ENCODE measurements at regions not wholly inside any gene's neighbourhood (a gene's known extent, or its start where the extent isn't known, plus 50 kb on each side); places are given as distances from the start of the nearest gene placed in this dataset.

DNA sequence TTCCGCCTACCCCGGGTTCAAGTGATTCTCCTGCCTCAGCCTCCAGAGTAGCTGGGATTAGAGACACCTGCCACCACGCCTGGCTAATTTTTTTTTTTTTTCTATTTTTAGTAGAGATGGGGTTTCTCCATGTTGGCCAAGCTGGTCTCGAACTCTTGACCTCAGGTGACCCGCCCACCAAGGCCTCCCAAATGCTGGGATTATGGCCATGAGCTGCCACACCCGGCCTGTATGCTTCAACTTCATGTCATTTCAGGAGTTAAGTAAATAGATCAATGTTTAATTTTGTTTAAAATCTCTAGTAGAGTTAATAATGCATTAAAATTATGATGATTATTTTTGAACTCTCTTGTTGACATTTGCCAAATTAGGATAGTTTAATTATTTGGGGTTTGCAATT lies 121.1 kb upstream of the ALDH1A3 start:
- FAIRE-seq = no peak
- no peaks in the 10 kb centered on the region for H3K27me3 ChIP-seq (ENCODE audit: control insufficient read depth, insufficient read depth, low read length)
- DNase-seq (ENCODE audit: low read depth) = no peak
- H3K4me3 ChIP-seq (ENCODE audit: low read depth, low read length) = no peak overlapping the region
- H3K36me3 ChIP-seq (ENCODE audit: control insufficient read depth, insufficient read depth, low read length) = no peaks in the 10 kb centered on the region
- TF ChIP-seq, protein P1, sequence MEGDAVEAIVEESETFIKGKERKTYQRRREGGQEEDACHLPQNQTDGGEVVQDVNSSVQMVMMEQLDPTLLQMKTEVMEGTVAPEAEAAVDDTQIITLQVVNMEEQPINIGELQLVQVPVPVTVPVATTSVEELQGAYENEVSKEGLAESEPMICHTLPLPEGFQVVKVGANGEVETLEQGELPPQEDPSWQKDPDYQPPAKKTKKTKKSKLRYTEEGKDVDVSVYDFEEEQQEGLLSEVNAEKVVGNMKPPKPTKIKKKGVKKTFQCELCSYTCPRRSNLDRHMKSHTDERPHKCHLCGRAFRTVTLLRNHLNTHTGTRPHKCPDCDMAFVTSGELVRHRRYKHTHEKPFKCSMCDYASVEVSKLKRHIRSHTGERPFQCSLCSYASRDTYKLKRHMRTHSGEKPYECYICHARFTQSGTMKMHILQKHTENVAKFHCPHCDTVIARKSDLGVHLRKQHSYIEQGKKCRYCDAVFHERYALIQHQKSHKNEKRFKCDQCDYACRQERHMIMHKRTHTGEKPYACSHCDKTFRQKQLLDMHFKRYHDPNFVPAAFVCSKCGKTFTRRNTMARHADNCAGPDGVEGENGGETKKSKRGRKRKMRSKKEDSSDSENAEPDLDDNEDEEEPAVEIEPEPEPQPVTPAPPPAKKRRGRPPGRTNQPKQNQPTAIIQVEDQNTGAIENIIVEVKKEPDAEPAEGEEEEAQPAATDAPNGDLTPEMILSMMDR (IDR thresholded peaks at IDR 0.05; ENCODE audit: insufficient read depth, low read length, severe bottlenecking) = no peak

DNA sequence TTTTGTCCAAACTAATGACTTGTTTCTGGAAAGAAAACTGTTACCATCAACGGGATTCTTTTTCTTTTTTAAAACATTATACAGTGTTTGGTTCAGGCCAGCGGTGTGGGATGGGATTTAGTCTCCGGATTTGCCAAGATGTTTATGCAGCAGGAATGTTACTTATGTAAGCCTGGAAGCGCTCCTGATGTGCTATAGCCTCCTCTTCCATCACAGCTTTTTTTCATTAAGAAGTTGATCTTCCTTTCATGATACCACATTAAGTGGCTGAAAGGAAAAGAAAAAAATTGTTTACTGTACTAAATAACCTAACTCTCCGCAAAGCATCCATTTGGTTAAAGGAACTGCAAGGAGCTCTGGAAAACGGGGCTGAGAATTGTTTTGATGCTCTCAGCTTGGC lies 120.5 kb upstream of the ALDH1A3 start:
- H3K27me3 ChIP-seq (ENCODE audit: control insufficient read depth, insufficient read depth, low read length) = no peaks in the 10 kb centered on the region
- TF ChIP-seq, protein P1 (IDR thresholded peaks at IDR 0.05; ENCODE audit: insufficient read depth, low read length, severe bottlenecking) = no peak
- no peaks in the 10 kb centered on the region for H3K36me3 ChIP-seq (ENCODE audit: control insufficient read depth, insufficient read depth, low read length)
- DNase-seq (ENCODE audit: low read depth) (no peak), FAIRE-seq (no peak)
- H3K4me3 ChIP-seq (ENCODE audit: low read depth, low read length) = no peak overlapping the region

DNA sequence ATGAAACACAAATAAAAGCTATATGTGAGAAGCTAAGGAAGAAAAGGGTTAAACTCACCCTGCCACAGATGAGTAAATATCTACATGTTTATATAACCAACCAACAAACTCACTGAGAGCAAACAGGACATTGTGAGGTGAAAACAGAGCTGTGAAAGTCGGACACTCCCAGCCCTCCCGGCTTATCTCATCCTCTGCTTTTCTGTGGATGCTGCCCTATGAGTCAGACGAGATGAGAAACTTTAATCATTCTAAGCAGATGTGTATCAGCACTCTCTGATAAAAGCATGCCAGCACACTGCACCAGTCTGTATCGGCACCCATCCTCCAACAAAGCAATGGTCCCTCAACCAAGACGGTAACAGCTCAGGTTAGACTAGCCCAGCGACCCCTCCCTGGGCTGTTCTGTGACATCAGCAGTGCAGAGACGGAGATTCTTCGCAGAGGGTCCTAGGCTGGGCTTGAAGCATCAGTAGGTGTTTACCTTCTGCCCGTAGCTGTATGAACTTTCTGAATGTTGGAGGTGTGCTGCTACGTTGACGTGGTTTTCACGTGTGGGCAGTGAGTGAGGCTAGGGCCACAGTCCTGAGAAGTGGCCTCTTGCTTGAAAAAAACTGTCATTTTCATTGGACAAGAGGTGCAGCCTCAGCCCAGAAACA lies 119.8 kb upstream of the ALDH1A3 start:
- TF ChIP-seq, protein P1 (IDR thresholded peaks at IDR 0.05; ENCODE audit: insufficient read depth, low read length, severe bottlenecking) = no peak
- peak; percentile 91 for DNase-seq (ENCODE audit: low read depth)
- no peak overlapping the region for H3K4me3 ChIP-seq (ENCODE audit: low read depth, low read length)
- no peaks in the 10 kb centered on the region for H3K27me3 ChIP-seq (ENCODE audit: control insufficient read depth, insufficient read depth, low read length)
- peak; percentile 83 for FAIRE-seq
- no peaks in the 10 kb centered on the region for H3K36me3 ChIP-seq (ENCODE audit: control insufficient read depth, insufficient read depth, low read length)

DNA sequence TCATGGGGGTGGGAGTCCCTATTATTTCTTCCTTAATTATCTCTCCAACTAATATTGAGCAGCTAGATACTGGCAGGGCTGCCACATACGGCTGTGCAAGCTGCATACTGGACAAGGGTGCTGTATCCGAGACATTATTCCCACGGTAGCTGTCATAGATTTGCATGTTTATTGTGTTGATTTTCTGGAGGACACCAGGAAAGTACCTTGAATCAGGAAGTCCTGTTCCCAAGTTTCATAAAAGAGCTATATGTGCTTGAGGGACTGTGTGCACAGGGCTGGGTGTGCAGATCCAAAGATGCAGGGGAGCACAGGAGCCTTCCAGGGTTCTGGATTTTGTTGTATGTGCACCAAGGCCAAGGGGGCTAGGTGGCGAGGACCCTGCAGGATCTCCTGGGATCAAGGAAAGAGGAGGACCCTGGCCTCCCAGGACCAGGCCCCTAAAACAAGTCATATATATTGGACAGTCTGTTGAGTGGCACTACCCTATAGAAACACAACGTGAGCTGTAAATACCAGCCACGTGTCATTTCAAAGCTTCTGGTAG lies 119.2 kb upstream of the ALDH1A3 start:
- DNase-seq (ENCODE audit: low read depth) = peak; percentile 16
- TF ChIP-seq, protein P1 (IDR thresholded peaks at IDR 0.05; ENCODE audit: insufficient read depth, low read length, severe bottlenecking) = no peak
- Histone ChIP-seq H3K36me3 (ENCODE audit: control insufficient read depth, insufficient read depth, low read length) (no peaks in the 10 kb centered on the region), H3K27me3 (ENCODE audit: control insufficient read depth, insufficient read depth, low read length) (no peaks in the 10 kb centered on the region), H3K4me3 (ENCODE audit: low read depth, low read length) (no peak overlapping the region)
- no peak for FAIRE-seq

DNA sequence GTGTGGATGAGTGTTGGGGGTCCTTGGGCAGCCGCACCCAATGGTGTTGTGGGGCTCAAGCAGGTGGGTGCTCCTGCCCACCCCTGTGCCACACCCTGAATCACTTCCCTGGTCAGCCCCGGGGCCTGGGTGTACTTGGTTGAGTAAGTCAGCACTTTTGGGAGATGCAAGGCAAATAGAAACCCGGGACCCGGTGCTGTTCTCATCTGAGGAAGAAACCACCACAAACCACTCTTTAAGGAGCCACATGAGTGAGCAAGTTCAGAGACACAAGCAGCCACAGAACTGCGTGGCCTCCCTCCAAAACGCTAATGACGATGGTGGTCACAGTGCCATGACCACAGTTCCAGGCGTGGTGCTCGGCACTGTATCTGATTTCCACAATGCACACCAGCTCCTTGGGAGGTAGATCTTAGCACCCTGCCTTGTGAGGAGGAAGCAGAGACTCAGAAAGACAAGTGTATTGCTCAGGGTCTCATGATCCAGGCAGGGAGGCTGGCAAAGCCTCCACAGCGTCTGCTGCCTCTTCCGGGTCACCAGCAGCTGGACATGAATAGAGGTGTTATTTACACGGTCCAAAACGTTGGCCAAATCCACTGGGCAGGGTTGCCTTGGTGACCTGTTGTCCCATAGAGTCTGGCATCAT lies 118.2 kb upstream of the ALDH1A3 start:
- TF ChIP-seq, protein P1 (IDR thresholded peaks at IDR 0.05; ENCODE audit: insufficient read depth, low read length, severe bottlenecking) = no peak
- peak; percentile 76 for FAIRE-seq
- H3K27me3 ChIP-seq (ENCODE audit: control insufficient read depth, insufficient read depth, low read length) = no peaks in the 10 kb centered on the region

More for the DNA sequence above, 118.2 kb upstream of the ALDH1A3 start:
- no peak overlapping the region for H3K4me3 ChIP-seq (ENCODE audit: low read depth, low read length)
- no peak for DNase-seq (ENCODE audit: low read depth)
- H3K36me3 ChIP-seq (ENCODE audit: control insufficient read depth, insufficient read depth, low read length) = no peaks in the 10 kb centered on the region

Data from bronchial epithelial cell (primary cell).